Urinary bladder (tissue), 3 donors: ENCODE measurements at regions not wholly inside any gene's neighbourhood (a gene's known extent, or its start where the extent isn't known, plus 50 kb on each side); places are given as distances from the start of the nearest gene placed in this dataset.

Source experiments
- DNase-seq: peaks from one replicate; pipeline ENCODE4 v3.0.0-alpha.2; 2015; ENCODE audit errors: extremely low spot score
- H3K27ac ChIP-seq: one replicate; pipeline ENCODE4 v1.5.1; 2013; ENCODE audit warnings: low read depth, mild to moderate bottlenecking, moderate library complexity
- H3K36me3 ChIP-seq: one replicate; pipeline ENCODE4 v1.6.1; 2013; ENCODE audit warnings: mild to moderate bottlenecking, moderate library complexity; ENCODE audit not compliant: insufficient read depth
- H3K4me1 ChIP-seq: one replicate; pipeline ENCODE4 v1.6.1; 2013; ENCODE audit warnings: mild to moderate bottlenecking, moderate library complexity; ENCODE audit not compliant: insufficient read depth
- H3K4me3 ChIP-seq: one replicate; pipeline ENCODE4 v1.5.1; 2013; ENCODE audit warnings: low read depth, low read length
- WGBS: extraction: QIAGEN DNeasy Blood & Tissue Kit; methylation state at CpG from one replicate; pipeline ENCODE4 v1.1.7; 2013; 5-methylcytosine and 5-hydroxymethylcytosine counted together
- donor health status: healthy with polysubstance abuse.
- donor health status: healthy.

- H3K27ac ChIP-seq, result no peak overlapping the region
- DNase-seq, result no peak
- no peaks in the 10 kb centered on the region for H3K36me3 ChIP-seq
- H3K4me3 ChIP-seq, result no peak overlapping the region
- no peaks in the 10 kb centered on the region for H3K4me1 ChIP-seq
Observed at GRCh38 chr4:81860111-81860510, 388.4 kb upstream of the RASGEF1B start.

GRCh38 chr4:81854406-81854805 lies 382.7 kb upstream of the RASGEF1B start:
- Histone ChIP-seq H3K4me1 (no peaks in the 10 kb centered on the region), H3K27ac (no peak overlapping the region), H3K36me3 (peaks cover 1% of the 10 kb centered on the region), H3K4me3 (no peak overlapping the region)
- WGBS, result 96% methylated on average over 1 of the region's 1 CpG
- no peak for DNase-seq

- 95% methylated on average over 1 of the region's 1 CpG for WGBS
- peaks cover 1% of the 10 kb centered on the region for H3K36me3 ChIP-seq
Observed at GRCh38 chr4:81852031-81852715, 380.5 kb upstream of the RASGEF1B start.

GRCh38 chr4:81850701-81851100 lies 379.0 kb upstream of the RASGEF1B start:
- 61% methylated on average over 1 of the region's 1 CpG for WGBS
- H3K27ac ChIP-seq, result no peak overlapping the region
- no peak overlapping the region for H3K4me3 ChIP-seq
- peaks cover 1% of the 10 kb centered on the region for H3K36me3 ChIP-seq
- H3K4me1 ChIP-seq, result no peaks in the 10 kb centered on the region
- no peak for DNase-seq

More at GRCh38 chr4:81852031-81852715, 380.5 kb upstream of the RASGEF1B start:
- no peak overlapping the region for H3K4me3 ChIP-seq
- no peak for DNase-seq
- H3K4me1 ChIP-seq, result no peaks in the 10 kb centered on the region
- H3K27ac ChIP-seq, result no peak overlapping the region

- Histone ChIP-seq H3K27ac (no peak overlapping the region), H3K4me1 (no peaks in the 10 kb centered on the region), H3K4me3 (no peak overlapping the region), H3K36me3 (no peaks in the 10 kb centered on the region)
- DNase-seq, result no peak
- 59% methylated on average over 3 of the region's 3 CpGs for WGBS
Observed at GRCh38 chr4:81845761-81846160, 374.1 kb upstream of the RASGEF1B start.

GRCh38 chr4:81845273-81845672 lies 373.6 kb upstream of the RASGEF1B start:
- no peak overlapping the region for H3K27ac ChIP-seq
- H3K4me3 ChIP-seq, result no peak overlapping the region
- DNase-seq, result no peak
- WGBS, result 75% methylated on average over 2 of the region's 2 CpGs
- H3K36me3 ChIP-seq, result no peaks in the 10 kb centered on the region
- no peaks in the 10 kb centered on the region for H3K4me1 ChIP-seq

- no peak overlapping the region for H3K27ac ChIP-seq
- no peaks in the 10 kb centered on the region for H3K36me3 ChIP-seq
- no peaks in the 10 kb centered on the region for H3K4me1 ChIP-seq
- WGBS, result 1% methylated on average over 3 of the region's 3 CpGs
- DNase-seq, result peak; percentile 41
- no peak overlapping the region for H3K4me3 ChIP-seq
Observed at GRCh38 chr4:81844717-81845116, 373.0 kb upstream of the RASGEF1B start.

- Histone ChIP-seq H3K4me3 (no peak overlapping the region), H3K27ac (no peak overlapping the region), H3K36me3 (no peaks in the 10 kb centered on the region), H3K4me1 (no peaks in the 10 kb centered on the region)
- 62% methylated on average over 1 of the region's 1 CpG for WGBS
- no peak for DNase-seq
Observed at GRCh38 chr4:81839347-81840042, 367.8 kb upstream of the RASGEF1B start.

- Histone ChIP-seq H3K27ac (no peak overlapping the region), H3K36me3 (no peaks in the 10 kb centered on the region), H3K4me1 (no peaks in the 10 kb centered on the region), H3K4me3 (no peak overlapping the region)
- no peak for DNase-seq
- WGBS, result 92% methylated on average over 2 of the region's 2 CpGs
Observed at GRCh38 chr4:81838586-81838985, 366.9 kb upstream of the RASGEF1B start.

- Histone ChIP-seq H3K36me3 (no peaks in the 10 kb centered on the region), H3K4me3 (no peak overlapping the region), H3K27ac (no peak overlapping the region), H3K4me1 (no peaks in the 10 kb centered on the region)
- WGBS, result 2% methylated on average over 1 of the region's 1 CpG
- no peak for DNase-seq
Observed at GRCh38 chr4:81836716-81837115, 365.0 kb upstream of the RASGEF1B start.

- Histone ChIP-seq H3K4me3 (no peak overlapping the region), H3K36me3 (no peaks in the 10 kb centered on the region), H3K4me1 (no peaks in the 10 kb centered on the region), H3K27ac (no peak overlapping the region)
- DNase-seq, result no peak
- 79% methylated on average over 3 of the region's 3 CpGs for WGBS
Observed at GRCh38 chr4:81833576-81833975, 361.9 kb upstream of the RASGEF1B start.

- no peak for DNase-seq
- no peaks in the 10 kb centered on the region for H3K4me1 ChIP-seq
- H3K27ac ChIP-seq, result no peak overlapping the region
- no peak overlapping the region for H3K4me3 ChIP-seq
- 95% methylated on average over 1 of the region's 1 CpG for WGBS
- H3K36me3 ChIP-seq, result no peaks in the 10 kb centered on the region
Observed at GRCh38 chr4:81828991-81829390, 357.3 kb upstream of the RASGEF1B start.

GRCh38 chr4:81827577-81828202 lies 356.0 kb upstream of the RASGEF1B start:
- H3K4me3 ChIP-seq, result no peak overlapping the region
- no peak for DNase-seq
- no peaks in the 10 kb centered on the region for H3K36me3 ChIP-seq
- H3K4me1 ChIP-seq, result no peaks in the 10 kb centered on the region
- WGBS, result 91% methylated on average over 4 of the region's 4 CpGs
- no peak overlapping the region for H3K27ac ChIP-seq

GRCh38 chr4:81826817-81827424 lies 355.2 kb upstream of the RASGEF1B start:
- H3K36me3 ChIP-seq, result no peaks in the 10 kb centered on the region
- 77% methylated on average over 6 of the region's 6 CpGs for WGBS
- H3K27ac ChIP-seq, result no peak overlapping the region
- DNase-seq, result no peak
- no peak overlapping the region for H3K4me3 ChIP-seq
- H3K4me1 ChIP-seq, result no peaks in the 10 kb centered on the region
